ENCODE measurements at regions not wholly inside any gene's neighbourhood (a gene's known extent, or its start where the extent isn't known, plus 50 kb on each side); places are given as distances from the start of the nearest gene placed in this dataset.

DNA sequence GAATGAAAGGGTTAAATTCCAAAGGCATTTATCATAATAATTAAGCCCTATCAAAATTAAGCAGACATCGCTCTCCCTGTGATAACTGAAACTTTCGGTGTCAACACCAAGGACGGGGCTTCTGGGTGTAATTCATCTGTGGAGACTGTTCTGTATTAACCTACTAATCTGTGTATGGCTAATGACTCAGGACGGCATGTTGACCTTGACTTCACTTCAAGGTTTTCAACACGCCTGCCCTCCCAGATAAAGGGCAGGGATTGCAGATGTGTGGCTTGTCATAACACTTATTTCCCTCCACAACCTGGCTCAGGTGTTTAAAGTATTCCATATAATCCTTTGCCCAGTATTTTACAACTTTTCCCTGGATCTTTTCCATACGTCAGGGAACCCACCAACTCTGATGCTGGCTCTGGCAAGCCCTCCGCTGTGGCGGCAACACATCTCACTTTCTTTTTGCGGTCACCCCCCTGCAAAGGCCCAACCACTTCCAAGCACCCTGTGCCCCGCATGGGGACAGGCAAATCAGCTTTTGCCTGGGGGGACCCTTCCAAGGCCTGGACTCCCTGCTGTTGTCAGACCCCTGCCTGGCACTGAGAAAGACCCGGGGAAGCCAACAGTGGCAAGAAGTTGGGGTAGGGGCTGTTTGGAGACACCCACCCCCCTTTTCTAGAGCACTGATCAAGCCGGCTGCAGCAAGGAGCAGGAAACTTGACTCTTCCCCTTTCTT, 93.2 kb upstream of the MEF2A start:
- Histone ChIP-seq H3K36me3 (ENCODE audit: insufficient read depth, low read length) (no peaks in the 10 kb centered on the region), H3K4me3 (ENCODE audit: low read length) (no peak overlapping the region), H3K4me1 (ENCODE audit: insufficient read depth, low read length) (no peaks in the 10 kb centered on the region), H3K27me3 (ENCODE audit: insufficient read depth, low read length) (no peaks in the 10 kb centered on the region), H3K9me3 (ENCODE audit: low read length) (no peaks in the 10 kb centered on the region), H2AFZ (ENCODE audit: low read depth, low read length) (no peak overlapping the region)

DNA sequence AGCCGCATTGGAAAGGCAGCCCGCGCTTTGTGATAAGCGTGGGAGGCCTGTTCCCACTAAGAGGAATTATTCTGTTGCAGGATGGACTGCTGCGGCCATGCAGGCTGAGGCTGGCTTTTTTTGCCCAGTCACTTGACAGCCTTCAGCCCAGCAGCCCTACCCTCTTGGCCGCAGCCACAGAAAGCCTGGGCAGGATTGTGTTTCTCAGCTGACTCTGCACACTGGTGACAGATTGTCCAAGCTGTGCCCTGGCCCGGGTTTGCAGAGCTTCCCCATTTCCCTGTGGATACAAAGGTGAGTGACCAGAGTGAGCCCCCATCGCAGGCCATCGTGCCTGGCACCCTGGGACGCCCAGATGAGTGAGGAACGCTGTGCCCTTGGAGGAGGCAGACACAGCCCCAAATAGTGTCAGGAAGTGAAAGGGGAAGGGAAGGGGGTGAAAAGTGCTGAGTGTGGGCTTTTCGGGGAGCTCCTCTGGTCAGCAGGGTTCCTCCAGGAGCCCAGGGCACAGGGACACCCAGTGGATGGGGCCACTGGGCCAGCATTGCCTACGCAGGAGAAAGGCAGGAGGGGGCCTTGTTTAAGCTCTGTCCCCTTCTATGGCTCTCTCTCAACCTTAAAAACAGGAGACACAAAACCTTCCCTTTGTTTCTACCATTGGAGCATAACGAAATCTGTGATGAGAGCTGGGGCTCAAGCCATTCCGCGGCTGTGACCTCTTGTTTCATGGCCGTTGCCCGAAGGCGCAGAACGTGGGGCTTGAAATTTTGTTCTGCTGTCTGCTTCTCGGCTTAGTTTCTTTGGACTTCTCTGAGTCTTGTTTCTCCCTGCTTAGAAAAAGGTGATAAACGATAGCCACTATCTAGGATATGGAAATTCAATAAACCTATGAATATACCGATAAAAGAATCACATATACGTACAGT, 91.5 kb upstream of the MEF2A start:
- H3K27me3 ChIP-seq (ENCODE audit: insufficient read depth, low read length): no peaks in the 10 kb centered on the region
- no peak overlapping the region for H3K4me3 ChIP-seq (ENCODE audit: low read length)
- H2AFZ ChIP-seq (ENCODE audit: low read depth, low read length): no peak overlapping the region
- no peaks in the 10 kb centered on the region for H3K9me3 ChIP-seq (ENCODE audit: low read length)
- no peaks in the 10 kb centered on the region for H3K4me1 ChIP-seq (ENCODE audit: insufficient read depth, low read length)
- no peaks in the 10 kb centered on the region for H3K36me3 ChIP-seq (ENCODE audit: insufficient read depth, low read length)

DNA sequence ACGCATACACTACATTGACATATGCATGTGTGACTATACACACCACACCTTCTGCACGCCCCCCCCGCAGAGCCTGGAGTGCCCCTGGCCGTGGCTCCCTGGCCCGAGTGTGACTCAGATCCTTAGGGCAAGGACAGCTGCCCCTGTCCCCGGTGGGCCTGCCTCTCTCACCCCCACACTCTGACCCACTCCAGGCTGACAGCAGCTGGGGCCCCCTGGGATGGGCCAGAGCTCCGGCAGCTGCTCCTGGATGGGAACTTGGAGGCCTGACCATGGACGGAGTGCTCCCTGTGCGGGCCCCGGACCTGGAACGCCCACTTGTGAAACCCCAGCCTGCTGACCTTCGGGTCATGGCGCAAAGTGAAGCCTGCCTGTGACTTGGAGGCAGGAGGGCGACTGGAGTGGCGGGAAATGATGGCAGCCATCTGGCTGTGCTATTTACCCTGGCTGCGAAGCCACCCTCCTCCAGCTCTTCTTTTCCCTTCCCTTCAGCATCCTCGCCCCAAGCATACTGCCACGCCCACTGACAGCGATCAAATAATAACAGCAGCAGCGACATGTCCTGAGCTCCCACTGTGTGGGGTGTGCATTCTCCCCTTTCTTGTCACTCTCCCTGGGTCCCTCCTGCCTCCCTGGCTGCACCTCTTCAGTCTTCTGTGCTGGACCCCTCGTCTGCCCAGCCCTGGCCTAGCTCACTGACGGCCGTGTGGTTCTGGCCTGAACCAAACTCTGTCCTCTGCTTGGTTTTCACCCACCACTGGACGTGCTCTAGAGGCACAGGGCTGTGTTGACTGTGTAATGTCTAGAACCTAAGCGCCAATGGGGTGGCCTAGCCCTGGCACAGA, 90.7 kb upstream of the MEF2A start:
- H2AFZ ChIP-seq (ENCODE audit: low read depth, low read length): no peak overlapping the region
- no peaks in the 10 kb centered on the region for H3K36me3 ChIP-seq (ENCODE audit: insufficient read depth, low read length)
- H3K9me3 ChIP-seq (ENCODE audit: low read length): no peaks in the 10 kb centered on the region
- H3K4me1 ChIP-seq (ENCODE audit: insufficient read depth, low read length): no peaks in the 10 kb centered on the region
- H3K4me3 ChIP-seq (ENCODE audit: low read length): no peak overlapping the region
- no peaks in the 10 kb centered on the region for H3K27me3 ChIP-seq (ENCODE audit: insufficient read depth, low read length)

DNA sequence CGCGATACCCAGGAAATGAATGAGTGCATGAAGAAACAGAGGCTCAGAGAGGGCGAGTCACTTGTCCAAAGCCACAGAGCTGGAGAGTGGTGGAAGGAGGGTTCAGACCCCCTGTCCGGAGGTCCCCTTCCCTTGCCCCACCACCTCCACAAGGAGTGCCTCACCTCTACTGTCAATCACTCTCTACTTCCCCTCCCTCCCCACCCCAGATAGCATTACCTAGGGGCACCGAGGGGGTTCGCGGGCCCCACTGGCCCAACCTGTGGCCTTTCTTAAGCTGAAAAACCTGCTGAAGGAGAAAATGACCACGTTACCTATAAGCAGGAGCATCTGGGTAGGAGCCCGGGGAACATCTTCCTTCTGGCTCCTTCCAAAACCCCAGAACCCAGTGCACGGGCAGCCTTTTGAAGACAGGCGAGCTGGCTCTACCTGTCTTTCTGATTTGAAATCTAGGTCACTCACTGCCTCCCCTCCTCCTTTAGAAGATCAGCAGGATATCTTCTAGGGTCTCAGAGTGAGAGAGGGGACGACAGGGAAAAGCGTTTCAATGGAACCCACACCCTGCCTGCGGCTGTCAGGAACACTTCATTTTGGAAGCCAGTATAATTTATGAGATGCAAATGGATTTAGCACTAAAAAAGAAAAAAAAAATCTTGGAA, 89.9 kb upstream of the MEF2A start:
- Histone ChIP-seq H3K27me3 (ENCODE audit: insufficient read depth, low read length) (no peaks in the 10 kb centered on the region), H3K36me3 (ENCODE audit: insufficient read depth, low read length) (no peaks in the 10 kb centered on the region), H3K4me1 (ENCODE audit: insufficient read depth, low read length) (no peaks in the 10 kb centered on the region), H3K9me3 (ENCODE audit: low read length) (no peaks in the 10 kb centered on the region), H2AFZ (ENCODE audit: low read depth, low read length) (no peak overlapping the region), H3K4me3 (ENCODE audit: low read length) (no peak overlapping the region)

DNA sequence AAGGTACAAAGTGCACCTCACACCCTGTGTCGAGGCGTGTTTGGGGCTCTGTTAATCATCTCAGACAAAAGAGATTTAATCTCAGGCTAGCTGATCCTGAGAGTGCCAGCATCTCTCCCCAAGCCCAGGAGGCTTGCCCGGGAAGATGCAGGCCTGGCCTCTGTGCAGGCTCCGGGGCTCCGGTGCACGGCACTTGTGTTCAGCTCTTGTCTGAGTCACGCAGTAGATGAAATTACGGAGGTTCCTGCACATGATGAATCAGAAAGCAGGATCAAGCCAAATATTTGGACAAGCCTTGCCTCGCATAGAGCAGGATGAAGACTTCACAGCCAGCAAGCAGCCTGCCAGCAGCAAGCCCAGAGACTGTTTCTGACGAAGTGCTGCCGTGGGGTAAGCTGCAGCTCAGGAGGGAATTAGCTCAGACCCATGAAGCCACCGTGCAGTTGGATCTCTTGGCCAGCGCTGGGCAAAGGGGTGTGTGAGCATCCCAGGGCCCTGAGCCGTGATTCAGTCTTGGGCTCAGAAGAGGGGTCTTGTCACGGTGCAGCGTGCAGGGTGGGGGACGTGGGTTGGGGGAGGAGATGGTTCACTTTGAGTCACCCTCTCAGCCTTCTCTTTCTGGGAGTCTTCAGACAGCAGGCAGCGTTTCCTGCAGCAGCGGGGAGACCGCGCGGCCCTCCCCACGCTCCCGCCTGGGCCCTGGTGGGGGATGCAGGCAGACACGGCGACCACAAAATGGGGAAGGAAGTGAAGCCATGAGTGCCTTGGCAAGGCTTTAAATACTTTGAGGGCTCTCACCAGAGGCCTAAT, 89.2 kb upstream of the MEF2A start:
- no peaks in the 10 kb centered on the region for H3K9me3 ChIP-seq (ENCODE audit: low read length)
- no peaks in the 10 kb centered on the region for H3K4me1 ChIP-seq (ENCODE audit: insufficient read depth, low read length)
- H3K27me3 ChIP-seq (ENCODE audit: insufficient read depth, low read length): no peaks in the 10 kb centered on the region
- no peak overlapping the region for H3K4me3 ChIP-seq (ENCODE audit: low read length)
- no peaks in the 10 kb centered on the region for H3K36me3 ChIP-seq (ENCODE audit: insufficient read depth, low read length)
- no peak overlapping the region for H2AFZ ChIP-seq (ENCODE audit: low read depth, low read length)

DNA sequence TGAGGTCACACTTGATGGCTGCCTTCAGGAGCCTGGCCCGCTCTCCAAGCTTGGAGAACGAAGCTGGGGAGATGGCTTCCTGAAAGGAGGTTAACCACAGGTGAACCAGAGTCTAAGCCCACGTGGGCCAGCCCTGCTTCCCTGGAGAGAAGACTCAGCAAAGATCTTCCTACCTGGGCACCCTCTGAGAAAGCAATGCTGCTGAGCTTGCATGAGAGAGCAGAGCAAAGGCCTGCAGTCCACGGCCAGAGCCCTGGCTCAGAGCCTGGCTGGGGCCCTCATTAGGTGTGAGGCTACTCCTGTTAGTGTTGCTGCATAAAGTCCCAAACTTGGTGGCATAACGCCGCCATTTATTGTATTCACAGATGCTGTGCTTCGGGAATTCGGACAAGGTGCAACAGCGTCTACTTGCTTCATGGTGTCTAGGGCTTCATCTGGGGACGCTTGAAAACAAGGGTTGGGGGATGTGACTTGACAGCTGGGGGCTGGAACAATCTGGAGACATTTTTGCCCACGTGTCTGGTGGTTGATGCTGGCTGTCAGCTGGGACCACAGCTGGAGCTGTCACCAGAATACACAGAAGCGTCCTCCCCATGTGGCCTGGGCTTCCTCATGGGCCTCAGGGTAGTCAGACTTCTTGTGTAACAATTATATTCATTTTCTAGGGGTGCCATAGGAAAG, 87.9 kb upstream of the MEF2A start:
- Histone ChIP-seq H3K27me3 (ENCODE audit: insufficient read depth, low read length) (no peaks in the 10 kb centered on the region), H3K9me3 (ENCODE audit: low read length) (no peaks in the 10 kb centered on the region), H3K4me1 (ENCODE audit: insufficient read depth, low read length) (no peaks in the 10 kb centered on the region), H3K36me3 (ENCODE audit: insufficient read depth, low read length) (no peaks in the 10 kb centered on the region), H2AFZ (ENCODE audit: low read depth, low read length) (no peak overlapping the region), H3K4me3 (ENCODE audit: low read length) (no peak overlapping the region)

DNA sequence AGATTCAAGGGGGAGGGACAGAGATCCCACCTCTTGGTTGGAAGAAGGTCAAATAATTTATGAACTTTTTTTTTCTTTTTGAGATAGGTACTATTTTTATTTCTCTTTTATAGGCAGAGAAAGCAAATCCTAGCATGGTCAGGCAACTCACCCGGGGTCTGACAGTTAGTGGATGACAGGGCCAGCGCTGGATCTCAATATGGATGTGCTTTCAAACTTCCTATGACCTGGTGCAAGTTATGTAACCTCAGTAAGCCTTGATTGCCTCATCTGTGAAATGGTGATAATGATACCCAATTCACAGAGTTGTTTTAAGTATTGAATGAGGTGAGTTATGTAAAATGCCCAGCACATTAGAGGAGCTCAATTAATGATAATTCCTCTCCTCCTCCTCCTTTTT, 86.8 kb upstream of the MEF2A start:
- H3K36me3 ChIP-seq (ENCODE audit: insufficient read depth, low read length): no peaks in the 10 kb centered on the region
- H3K9me3 ChIP-seq (ENCODE audit: low read length): peaks cover 2% of the 10 kb centered on the region
- no peaks in the 10 kb centered on the region for H3K27me3 ChIP-seq (ENCODE audit: insufficient read depth, low read length)
- H3K4me3 ChIP-seq (ENCODE audit: low read length): no peak overlapping the region
- H2AFZ ChIP-seq (ENCODE audit: low read depth, low read length): no peak overlapping the region
- no peaks in the 10 kb centered on the region for H3K4me1 ChIP-seq (ENCODE audit: insufficient read depth, low read length)

DNA sequence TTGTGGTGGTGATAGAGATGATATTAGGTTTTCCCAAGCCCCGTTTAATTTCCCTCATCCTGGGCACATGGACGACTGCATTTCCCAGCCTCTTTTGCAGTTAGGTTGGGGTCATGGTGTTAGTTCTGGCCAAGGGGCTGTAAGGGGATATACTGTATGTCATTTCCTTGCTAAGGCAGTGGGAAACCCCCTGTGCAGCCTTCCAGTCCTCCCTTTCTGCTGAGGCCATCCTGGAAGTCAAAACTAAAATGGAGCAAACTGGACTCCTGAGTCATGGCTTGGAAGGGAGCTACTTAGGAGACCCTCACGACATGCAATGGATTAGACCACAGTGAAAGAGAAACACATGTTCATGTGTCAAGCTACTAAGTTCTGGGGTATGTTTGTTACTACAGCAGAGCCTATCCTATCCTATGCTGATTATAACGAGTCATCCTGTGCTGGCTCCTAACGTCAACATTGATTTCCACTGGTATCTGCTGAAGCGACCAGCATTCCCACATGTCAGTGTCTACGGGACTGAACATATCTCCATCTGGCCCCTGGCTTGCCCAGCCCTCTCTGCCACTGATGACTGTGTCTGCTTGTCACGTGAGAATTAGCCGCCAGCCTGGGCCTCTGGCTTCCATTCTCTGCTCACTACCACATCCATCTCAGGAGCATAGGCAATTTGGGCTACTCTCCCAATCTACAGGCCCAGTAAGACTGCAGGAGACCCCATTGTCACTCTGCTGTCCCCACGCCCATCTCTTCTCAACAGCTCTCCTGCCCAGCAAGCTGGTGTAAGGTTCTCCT, 85.6 kb upstream of the MEF2A start:
- Histone ChIP-seq H3K36me3 (ENCODE audit: insufficient read depth, low read length) (no peaks in the 10 kb centered on the region), H3K27me3 (ENCODE audit: insufficient read depth, low read length) (no peaks in the 10 kb centered on the region), H2AFZ (ENCODE audit: low read depth, low read length) (no peak overlapping the region), H3K9me3 (ENCODE audit: low read length) (peaks cover 2% of the 10 kb centered on the region), H3K4me1 (ENCODE audit: insufficient read depth, low read length) (peaks cover 2% of the 10 kb centered on the region), H3K4me3 (ENCODE audit: low read length) (no peak overlapping the region)

DNA sequence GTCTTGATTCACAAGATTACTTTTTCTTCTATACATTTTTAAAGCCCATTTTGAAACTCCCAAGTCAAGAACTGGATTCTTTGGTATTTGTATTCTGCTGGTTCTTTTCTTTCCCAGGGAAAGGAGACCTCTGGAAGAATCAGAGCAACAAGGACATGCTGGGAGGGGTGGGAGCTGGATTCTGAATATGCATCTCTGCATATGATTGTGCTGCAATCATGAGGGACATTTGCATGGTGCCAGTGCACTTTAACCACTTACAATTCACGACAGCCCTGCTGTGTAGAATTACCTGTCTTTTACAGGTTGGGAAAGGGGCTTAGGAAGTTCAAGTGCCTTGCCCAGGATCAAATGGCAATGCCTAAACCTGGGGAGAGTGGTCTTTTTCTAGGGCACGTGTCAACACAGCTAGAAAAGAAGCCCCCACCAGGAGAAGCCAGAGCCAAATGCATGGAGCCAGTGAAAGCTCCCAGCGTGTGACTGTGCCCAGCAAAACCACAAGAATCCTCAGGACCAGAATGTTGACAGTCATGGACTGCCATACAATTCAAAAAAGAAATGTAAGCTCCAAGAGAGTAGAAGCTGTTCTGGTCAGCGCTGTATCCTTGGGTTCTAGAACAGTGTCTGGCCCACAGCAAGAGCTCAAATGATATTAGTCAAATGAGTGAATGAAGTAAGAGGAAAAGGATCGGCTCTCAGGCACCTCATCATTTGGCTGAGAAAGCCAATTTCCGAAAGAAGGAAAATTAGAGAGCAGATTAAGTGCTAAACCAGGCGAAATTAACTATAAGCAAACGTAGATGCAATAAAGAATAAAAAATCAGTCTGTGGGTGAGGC, 84.5 kb upstream of the MEF2A start:
- Histone ChIP-seq H3K9me3 (ENCODE audit: low read length) (peaks cover 2% of the 10 kb centered on the region), H3K4me3 (ENCODE audit: low read length) (no peak overlapping the region), H2AFZ (ENCODE audit: low read depth, low read length) (no peak overlapping the region), H3K4me1 (ENCODE audit: insufficient read depth, low read length) (peaks cover 3% of the 10 kb centered on the region), H3K36me3 (ENCODE audit: insufficient read depth, low read length) (no peaks in the 10 kb centered on the region), H3K27me3 (ENCODE audit: insufficient read depth, low read length) (no peaks in the 10 kb centered on the region)

DNA sequence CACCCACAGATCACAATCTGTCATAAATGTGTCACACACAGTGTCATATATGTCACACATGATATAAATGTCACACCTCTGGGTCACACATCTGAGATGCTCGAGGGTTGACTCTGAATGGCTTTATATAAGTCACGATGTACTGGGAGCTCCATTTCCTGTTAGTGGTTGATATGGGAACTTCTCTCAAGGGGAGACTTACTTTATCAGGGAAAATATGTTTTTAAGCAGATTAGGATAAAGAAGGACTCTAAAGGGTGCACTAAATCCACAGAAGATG, 83.9 kb upstream of the MEF2A start:
- Histone ChIP-seq H3K27me3 (ENCODE audit: insufficient read depth, low read length) (no peaks in the 10 kb centered on the region), H3K9me3 (ENCODE audit: low read length) (peaks cover 2% of the 10 kb centered on the region), H2AFZ (ENCODE audit: low read depth, low read length) (no peak overlapping the region), H3K4me3 (ENCODE audit: low read length) (no peak overlapping the region), H3K36me3 (ENCODE audit: insufficient read depth, low read length) (no peaks in the 10 kb centered on the region), H3K4me1 (ENCODE audit: insufficient read depth, low read length) (peaks cover 3% of the 10 kb centered on the region)

DNA sequence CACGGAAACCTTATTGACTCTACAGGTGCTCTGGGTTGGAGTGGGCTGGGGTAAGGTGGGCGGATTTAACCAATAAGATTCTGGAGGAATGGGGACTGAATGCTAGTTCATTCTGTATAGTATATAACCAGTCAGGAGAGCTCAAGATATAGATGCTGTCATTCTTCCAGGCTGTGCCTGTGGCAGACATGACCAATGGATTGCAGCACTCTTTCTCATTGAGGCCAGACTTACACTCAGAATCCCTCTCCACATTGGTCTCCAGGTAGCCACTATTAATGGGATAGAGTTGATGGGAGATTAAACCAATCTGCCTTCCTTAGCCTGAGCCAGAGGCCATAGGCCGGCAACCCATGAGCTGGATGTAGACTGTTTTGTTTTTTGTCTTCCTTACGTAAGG, 82.8 kb upstream of the MEF2A start:
- Histone ChIP-seq H2AFZ (ENCODE audit: low read depth, low read length) (no peak overlapping the region), H3K36me3 (ENCODE audit: insufficient read depth, low read length) (no peaks in the 10 kb centered on the region), H3K9me3 (ENCODE audit: low read length) (peaks cover 2% of the 10 kb centered on the region), H3K4me3 (ENCODE audit: low read length) (no peak overlapping the region), H3K27me3 (ENCODE audit: insufficient read depth, low read length) (no peaks in the 10 kb centered on the region), H3K4me1 (ENCODE audit: insufficient read depth, low read length) (peaks cover 3% of the 10 kb centered on the region)
